GM21528 (cell line): ENCODE measurements at regions not wholly inside any gene's neighbourhood (a gene's known extent, or its start where the extent isn't known, plus 50 kb on each side); places are given as distances from the start of the nearest gene placed in this dataset.
"Not testable (repeated sequence)": the region's sequence is repeated elsewhere in the genome, so short reads cannot be mapped to it uniquely, and the experiment has no call there.

ENCODE experiments used
- ATAC-seq: cut with Tn5 transposase; IDR thresholded peaks from one replicate; pipeline ENCODE4 v1.9.1; 2021; ENCODE audit warnings: mild to moderate bottlenecking, moderate library complexity; ENCODE audit not compliant: unreplicated experiment, low FRiP score

GRCh38 chr4:186775902-186776301, 52.2 kb upstream of the FAT1 start:
- ATAC-seq = no peak

GRCh38 chr4:186778134-186778533, 54.5 kb upstream of the FAT1 start:
- ATAC-seq = no peak

GRCh38 chr4:186780291-186781031, 56.8 kb upstream of the FAT1 start:
- no peak for ATAC-seq

GRCh38 chr4:186781032-186781917, 57.6 kb upstream of the FAT1 start:
- no peak for ATAC-seq

- ATAC-seq = no peak
Observed at GRCh38 chr4:186782302-186782701, 58.6 kb upstream of the FAT1 start.

- no peak for ATAC-seq
Observed at GRCh38 chr4:186787536-186787935, 63.9 kb upstream of the FAT1 start.

- no peak for ATAC-seq
Observed at GRCh38 chr4:186789651-186790050, 66.0 kb upstream of the FAT1 start.

- ATAC-seq = no peak
Observed at GRCh38 chr4:186790630-186791029, 67.0 kb upstream of the FAT1 start.

GRCh38 chr4:186792728-186793366, 69.2 kb upstream of the FAT1 start:
- ATAC-seq = no peak

GRCh38 chr4:186798951-186799659, 75.4 kb upstream of the FAT1 start:
- no peak for ATAC-seq

GRCh38 chr4:186805020-186805820, 81.6 kb upstream of the FAT1 start:
- ATAC-seq = no peak

GRCh38 chr4:186805917-186806316, 82.3 kb upstream of the FAT1 start:
- ATAC-seq = not testable (repeated sequence)

GRCh38 chr4:186806679-186807421, 83.2 kb upstream of the FAT1 start:
- ATAC-seq = no peak

GRCh38 chr4:186807808-186808629, 84.4 kb upstream of the FAT1 start:
- no peak for ATAC-seq

GRCh38 chr4:186808630-186809018, 85.0 kb upstream of the FAT1 start:
- ATAC-seq = no peak

- ATAC-seq = no peak
Observed at GRCh38 chr4:186809070-186809469, 85.4 kb upstream of the FAT1 start.

- ATAC-seq = no peak
Observed at GRCh38 chr4:186810613-186811150, 87.0 kb upstream of the FAT1 start.

GRCh38 chr4:186812592-186812991, 88.9 kb upstream of the FAT1 start:
- no peak for ATAC-seq
